ENCODE measurements at regions not wholly inside any gene's neighbourhood (a gene's known extent, or its start where the extent isn't known, plus 50 kb on each side); places are given as distances from the start of the nearest gene placed in this dataset.

DNA sequence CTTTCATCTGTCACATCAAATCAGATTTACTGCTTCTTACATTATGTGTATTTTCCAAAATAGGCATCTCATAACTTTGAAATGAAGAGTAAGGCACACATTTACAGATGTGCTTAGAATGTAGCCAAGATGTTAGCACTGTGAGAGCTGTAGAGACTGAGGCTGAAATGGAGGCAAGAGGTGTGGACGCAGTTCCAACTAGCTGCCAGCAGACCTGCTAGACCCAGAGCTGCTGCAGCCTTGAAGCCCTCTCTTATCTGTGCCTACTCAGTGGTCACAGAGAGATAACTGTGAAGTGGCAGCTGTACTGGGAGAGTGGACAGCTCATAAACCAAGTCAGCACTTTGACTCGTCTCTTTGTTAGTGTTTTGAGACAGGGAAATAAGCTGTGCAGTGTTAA lies 470.9 kb downstream of the CCER1 start:
- intact Hi-C loops (cut with DNase I) = no loop called here
- no peaks in the 10 kb centered on the region for H3K9me3 ChIP-seq
- H3K36me3 ChIP-seq = no peaks in the 10 kb centered on the region
- H3K4me3 ChIP-seq = no peak overlapping the region
- TF ChIP-seq, protein P1, sequence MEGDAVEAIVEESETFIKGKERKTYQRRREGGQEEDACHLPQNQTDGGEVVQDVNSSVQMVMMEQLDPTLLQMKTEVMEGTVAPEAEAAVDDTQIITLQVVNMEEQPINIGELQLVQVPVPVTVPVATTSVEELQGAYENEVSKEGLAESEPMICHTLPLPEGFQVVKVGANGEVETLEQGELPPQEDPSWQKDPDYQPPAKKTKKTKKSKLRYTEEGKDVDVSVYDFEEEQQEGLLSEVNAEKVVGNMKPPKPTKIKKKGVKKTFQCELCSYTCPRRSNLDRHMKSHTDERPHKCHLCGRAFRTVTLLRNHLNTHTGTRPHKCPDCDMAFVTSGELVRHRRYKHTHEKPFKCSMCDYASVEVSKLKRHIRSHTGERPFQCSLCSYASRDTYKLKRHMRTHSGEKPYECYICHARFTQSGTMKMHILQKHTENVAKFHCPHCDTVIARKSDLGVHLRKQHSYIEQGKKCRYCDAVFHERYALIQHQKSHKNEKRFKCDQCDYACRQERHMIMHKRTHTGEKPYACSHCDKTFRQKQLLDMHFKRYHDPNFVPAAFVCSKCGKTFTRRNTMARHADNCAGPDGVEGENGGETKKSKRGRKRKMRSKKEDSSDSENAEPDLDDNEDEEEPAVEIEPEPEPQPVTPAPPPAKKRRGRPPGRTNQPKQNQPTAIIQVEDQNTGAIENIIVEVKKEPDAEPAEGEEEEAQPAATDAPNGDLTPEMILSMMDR (IDR thresholded peaks at IDR 0.05) = no peak
- no peak overlapping the region for H3K27ac ChIP-seq
- H3K27me3 ChIP-seq = no peaks in the 10 kb centered on the region
- H3K4me1 ChIP-seq = no peaks in the 10 kb centered on the region
- no peak for DNase-seq
- no peak overlapping the region for H3K9ac ChIP-seq (ENCODE audit: low read depth in 2 of 2, low read length in 2 of 2)

DNA sequence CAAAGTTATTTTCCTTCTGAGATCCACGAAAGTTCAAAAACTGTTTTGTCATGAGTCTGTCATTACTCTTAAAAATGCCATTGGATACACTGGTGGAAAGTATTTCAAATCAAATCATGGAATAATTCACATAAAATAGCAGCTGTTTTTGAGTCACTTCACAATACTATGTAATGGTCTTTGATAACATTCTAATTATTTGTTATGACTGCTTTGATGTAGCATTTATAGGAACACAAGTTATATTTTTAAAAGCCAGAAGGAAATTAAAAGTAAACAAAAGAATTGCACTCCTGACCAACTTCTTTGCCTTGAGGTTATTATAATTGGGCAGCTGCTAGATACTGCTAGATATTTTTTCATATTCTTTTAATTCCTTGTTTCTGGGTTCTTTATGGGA lies 473.2 kb downstream of the CCER1 start:
- Histone ChIP-seq H3K9ac (ENCODE audit: low read depth in 2 of 2, low read length in 2 of 2) (no peak overlapping the region), H3K4me3 (no peak overlapping the region), H3K36me3 (no peaks in the 10 kb centered on the region), H3K27ac (no peak overlapping the region), H3K4me1 (no peaks in the 10 kb centered on the region), H3K27me3 (no peaks in the 10 kb centered on the region), H3K9me3 (no peaks in the 10 kb centered on the region)
- DNase-seq = no peak
- intact Hi-C loops (cut with DNase I) = no loop called here
- TF ChIP-seq, protein P1 (IDR thresholded peaks at IDR 0.05) = no peak

DNA sequence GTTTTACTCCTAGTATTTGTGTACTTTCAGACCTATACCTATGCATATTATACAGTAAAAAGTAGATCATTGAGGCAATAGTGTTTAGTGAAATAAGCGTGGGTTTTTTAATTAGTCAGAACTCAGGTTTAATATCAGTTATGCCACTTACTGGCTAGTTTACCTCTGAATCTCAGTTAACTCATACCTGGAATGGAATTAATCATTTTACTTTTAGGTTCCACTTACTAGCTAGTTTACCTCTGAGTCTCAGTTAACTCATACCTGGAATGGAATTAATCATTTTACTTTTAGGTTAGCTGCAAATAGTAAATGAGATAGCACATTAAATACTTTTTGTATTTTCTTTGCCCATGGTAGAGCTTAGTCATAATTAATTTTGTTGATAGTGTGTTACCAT lies 475.7 kb downstream of the CCER1 start:
- TF ChIP-seq, protein P1 (IDR thresholded peaks at IDR 0.05) = no peak
- Histone ChIP-seq H3K27me3 (no peaks in the 10 kb centered on the region), H3K36me3 (no peaks in the 10 kb centered on the region), H3K9me3 (no peaks in the 10 kb centered on the region), H3K4me3 (no peak overlapping the region), H3K4me1 (no peaks in the 10 kb centered on the region), H3K27ac (no peak overlapping the region), H3K9ac (ENCODE audit: low read depth in 2 of 2, low read length in 2 of 2) (no peak overlapping the region)
- DNase-seq = no peak
- intact Hi-C loops (cut with DNase I) = no loop called here

DNA sequence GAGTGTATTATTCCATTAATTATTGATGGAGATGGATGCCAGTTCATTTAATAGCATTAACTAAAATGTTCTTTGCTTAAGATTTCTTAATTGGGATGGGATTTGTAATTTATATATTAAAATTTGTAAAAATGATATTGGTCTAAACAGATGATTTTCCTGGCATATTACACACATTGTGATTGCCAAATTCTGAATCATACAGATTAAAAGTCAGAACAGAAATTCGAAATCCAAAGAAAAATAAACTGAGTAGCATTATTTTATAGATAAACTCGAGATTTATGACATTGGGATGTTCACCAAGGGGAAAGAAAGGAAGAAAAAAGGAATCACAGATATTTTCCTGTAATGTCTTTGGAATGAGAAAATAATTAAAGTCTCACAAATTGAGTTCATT lies 481.1 kb downstream of the CCER1 start:
- Histone ChIP-seq H3K4me1 (no peaks in the 10 kb centered on the region), H3K36me3 (no peaks in the 10 kb centered on the region), H3K27ac (no peak overlapping the region), H3K9me3 (no peaks in the 10 kb centered on the region), H3K9ac (ENCODE audit: low read depth in 2 of 2, low read length in 2 of 2) (no peak overlapping the region), H3K27me3 (no peaks in the 10 kb centered on the region), H3K4me3 (no peak overlapping the region)
- no peak for DNase-seq
- TF ChIP-seq, protein P1 (IDR thresholded peaks at IDR 0.05) = no peak
- intact Hi-C loops (cut with DNase I) = no loop called here

DNA sequence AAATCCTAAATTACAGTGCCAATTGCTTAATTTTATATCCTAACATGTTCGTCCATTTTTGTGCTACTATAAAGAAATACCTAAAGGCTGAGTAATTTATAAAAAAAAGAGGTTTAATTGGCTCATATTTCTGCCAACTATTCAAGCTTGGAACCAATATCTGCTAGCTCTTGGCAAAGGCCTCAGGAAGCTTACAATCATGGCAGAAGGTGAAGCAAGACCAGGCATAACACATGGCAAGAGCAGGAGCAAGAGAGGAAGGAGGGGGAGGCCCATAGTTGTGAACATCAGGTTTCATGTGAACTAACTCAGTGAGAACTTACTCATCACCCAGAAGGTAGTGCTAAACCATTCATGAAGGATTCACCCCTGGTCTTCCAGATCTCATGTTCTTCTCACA lies 494.3 kb downstream of the CCER1 start:
- no peaks in the 10 kb centered on the region for H3K36me3 ChIP-seq
- intact Hi-C loops (cut with DNase I) = no loop called here
- no peaks in the 10 kb centered on the region for H3K9me3 ChIP-seq
- H3K9ac ChIP-seq (ENCODE audit: low read depth in 2 of 2, low read length in 2 of 2) = no peak overlapping the region
- no peak overlapping the region for H3K4me3 ChIP-seq
- TF ChIP-seq, protein P1 (IDR thresholded peaks at IDR 0.05) = no peak
- DNase-seq = no peak
- no peak overlapping the region for H3K27ac ChIP-seq
- no peaks in the 10 kb centered on the region for H3K4me1 ChIP-seq
- no peaks in the 10 kb centered on the region for H3K27me3 ChIP-seq

DNA sequence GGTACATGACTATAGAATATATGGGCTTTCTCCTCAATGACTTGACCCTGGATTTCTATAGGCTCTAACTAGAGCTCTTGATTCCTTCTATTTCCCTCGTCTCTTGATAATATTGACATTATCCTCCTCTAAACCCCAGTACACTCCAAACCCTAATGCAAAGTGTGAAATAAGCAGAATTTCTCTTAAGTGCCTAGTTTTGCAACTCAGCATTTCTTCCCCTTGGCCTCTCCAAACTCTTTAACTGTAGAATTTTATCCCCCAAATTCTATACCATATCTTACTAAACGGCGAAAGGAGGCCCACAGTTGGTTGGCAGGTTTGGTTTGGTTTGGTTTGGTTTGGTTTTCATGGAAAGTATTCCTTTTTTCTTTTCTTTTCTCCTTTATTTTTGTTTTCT lies 498.7 kb downstream of the CCER1 start:
- no peak overlapping the region for H3K4me3 ChIP-seq
- no peaks in the 10 kb centered on the region for H3K36me3 ChIP-seq
- no peaks in the 10 kb centered on the region for H3K4me1 ChIP-seq
- H3K9me3 ChIP-seq = no peaks in the 10 kb centered on the region
- intact Hi-C loops (cut with DNase I) = no loop called here
- TF ChIP-seq, protein P1 (IDR thresholded peaks at IDR 0.05) = no peak
- no peak overlapping the region for H3K27ac ChIP-seq
- no peak for DNase-seq
- H3K9ac ChIP-seq (ENCODE audit: low read depth in 2 of 2, low read length in 2 of 2) = no peak overlapping the region
- no peaks in the 10 kb centered on the region for H3K27me3 ChIP-seq

Measured in colonic mucosa (tissue), 4 donors.